ENCODE measurements at regions not wholly inside any gene's neighbourhood (a gene's known extent, or its start where the extent isn't known, plus 50 kb on each side); places are given as distances from the start of the nearest gene placed in this dataset.

DNA sequence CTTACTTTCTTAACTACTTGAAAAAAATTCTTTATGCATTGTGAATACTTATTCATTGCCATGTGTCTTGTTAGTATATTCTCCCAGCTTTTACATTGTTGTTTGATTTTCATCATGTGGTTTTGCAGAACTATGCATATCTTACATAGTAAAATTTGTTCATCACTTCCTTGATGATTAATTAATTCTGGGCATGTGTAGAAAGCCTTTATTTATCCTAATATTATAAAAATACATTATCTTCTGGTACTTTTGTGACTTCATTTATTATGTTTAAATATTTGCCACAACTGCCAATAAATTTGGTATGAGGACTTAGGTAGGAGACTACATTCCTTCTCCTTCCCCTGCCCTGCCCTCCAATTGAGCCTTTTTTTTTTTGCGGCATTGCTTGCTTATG lies 166.0 kb upstream of the ZNF32 start:
- ATAC-seq (no peak), DNase-seq (ENCODE audit: low spot score) (no peak)

DNA sequence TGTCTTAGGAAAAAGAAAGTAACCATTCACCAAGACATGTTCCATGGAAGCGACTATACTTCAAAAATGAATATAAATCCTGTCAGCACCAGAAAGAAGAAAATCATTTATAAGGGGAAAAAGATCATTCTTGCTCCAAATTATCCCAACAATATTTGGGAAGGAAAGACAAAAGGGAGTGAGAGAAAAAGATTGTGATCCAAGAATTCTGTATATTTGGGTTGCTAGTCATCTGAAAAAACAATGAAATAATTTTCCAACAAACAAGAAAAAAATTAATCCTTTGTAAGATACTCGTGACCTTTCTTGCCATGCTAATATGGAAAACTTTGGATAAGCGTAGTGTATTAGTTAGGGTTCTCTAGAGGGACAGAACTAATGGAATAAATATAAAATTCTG lies 163.2 kb upstream of the ZNF32 start:
- no peak for ATAC-seq
- no peak for DNase-seq (ENCODE audit: low spot score)

DNA sequence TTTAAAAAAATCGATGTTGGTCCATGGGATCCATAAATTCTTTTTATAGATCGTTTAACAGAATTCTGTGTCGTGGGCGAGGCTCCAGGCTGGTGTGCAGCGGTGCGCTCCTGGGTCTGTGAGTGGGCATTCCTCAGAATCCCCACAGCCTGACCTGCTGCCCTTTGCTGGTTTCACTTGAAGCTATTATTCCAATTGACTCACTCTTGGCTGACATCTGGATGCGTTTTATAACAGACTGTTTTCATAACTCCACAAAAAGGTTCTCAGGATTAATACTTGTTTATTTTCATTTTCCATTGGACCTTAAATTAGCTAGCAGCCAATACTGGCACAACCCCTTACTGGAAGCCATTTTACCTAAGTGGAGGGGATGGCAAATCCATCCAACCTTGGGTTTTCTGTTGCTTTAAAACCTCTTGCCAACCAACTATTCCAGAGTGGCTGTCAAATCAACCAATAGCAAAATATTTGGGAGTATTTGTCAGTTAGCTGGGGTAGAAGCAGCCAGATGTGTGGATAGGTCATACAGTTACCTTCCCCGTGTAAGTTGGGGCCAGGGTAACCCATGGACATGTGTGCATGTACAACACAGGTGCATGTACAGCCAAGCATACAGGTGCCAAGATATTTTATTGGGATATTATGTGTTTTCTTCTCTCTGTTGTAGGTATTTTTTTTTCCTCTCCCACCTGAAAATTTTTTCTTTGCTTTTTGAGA lies 160.7 kb upstream of the ZNF32 start:
- ATAC-seq, result no peak
- DNase-seq (ENCODE audit: low spot score), result no peak

DNA sequence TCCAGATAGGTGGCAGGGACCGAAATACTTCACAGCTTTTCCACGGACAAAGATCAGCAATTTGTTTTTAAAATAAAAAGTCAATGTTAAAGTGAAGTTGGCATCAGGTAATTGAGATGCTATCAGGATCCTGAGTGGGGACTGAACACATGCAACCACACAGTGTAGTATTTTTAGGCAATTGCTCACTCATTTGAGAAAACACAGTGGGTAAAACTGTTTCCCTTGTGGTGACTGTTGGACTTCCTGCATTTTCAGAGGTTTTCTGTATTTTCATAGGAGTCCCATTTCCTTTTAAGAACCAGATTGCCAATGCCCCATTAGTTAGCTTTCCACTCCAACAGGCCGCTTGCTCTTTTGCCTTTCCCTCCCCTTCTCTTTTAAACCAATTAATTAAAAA lies 159.5 kb upstream of the ZNF32 start:
- no peak for ATAC-seq

DNA sequence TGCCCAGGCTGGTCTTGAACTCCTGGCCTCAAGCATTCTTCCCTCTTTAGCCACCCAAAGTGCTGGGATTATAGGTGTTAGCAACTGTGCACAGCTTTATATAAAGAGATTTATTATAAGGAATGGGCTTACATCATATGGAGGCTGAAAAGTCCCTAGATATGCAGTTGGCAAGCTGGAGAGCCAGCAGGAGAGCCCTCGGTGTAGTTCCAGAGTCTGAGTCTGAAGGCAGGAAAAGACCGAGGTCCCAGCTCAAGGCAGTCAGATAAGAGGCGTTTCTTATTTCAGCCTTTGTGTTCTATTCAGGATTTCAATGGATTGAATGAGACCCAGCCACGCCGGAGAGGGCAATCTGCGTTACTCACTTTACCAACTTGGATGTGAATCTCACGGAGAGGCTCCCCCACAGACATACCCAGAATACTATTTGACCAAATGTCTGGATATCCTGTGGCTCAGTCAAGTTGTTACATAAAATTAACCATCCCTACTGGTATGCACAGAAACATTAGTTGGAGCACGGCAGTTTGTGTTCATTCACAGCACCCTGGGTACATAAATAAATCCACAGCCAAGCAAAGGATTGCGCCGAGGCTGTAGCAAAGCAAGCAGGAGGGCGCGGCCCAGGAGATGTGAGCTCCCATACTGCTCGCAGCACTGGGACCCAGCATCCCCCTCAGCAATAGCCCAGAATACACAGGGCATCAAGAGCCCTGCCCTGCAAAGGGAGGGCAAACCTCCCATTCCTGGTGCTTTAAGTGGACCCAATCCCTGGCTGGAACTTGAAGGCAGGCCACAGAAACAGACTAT lies 158.4 kb upstream of the ZNF32 start:
- ATAC-seq, result no peak
- no peak for DNase-seq (ENCODE audit: low spot score)

More for the DNA sequence above, 159.5 kb upstream of the ZNF32 start:
- DNase-seq (ENCODE audit: low spot score), result no peak

DNA sequence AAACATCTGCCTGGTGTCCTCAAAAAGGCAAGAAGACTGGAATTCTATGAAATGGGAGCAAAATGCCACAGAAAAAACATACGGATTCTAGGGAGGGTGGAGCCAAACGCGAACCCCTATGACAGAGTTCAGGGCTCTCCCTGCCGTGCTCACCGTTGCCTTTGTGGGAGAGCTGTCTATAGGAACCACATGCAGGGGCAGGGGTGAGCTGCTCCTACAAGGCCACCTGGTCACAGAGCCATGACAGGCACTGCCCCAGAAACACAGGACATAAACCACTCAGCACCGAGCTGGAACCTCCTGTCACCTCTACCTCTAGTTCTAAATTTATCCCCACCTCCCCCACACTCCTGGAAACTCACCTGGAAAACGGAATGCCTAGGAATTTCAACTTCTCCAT lies 155.1 kb upstream of the ZNF32 start:
- ATAC-seq (no peak), DNase-seq (ENCODE audit: low spot score) (no peak)

DNA sequence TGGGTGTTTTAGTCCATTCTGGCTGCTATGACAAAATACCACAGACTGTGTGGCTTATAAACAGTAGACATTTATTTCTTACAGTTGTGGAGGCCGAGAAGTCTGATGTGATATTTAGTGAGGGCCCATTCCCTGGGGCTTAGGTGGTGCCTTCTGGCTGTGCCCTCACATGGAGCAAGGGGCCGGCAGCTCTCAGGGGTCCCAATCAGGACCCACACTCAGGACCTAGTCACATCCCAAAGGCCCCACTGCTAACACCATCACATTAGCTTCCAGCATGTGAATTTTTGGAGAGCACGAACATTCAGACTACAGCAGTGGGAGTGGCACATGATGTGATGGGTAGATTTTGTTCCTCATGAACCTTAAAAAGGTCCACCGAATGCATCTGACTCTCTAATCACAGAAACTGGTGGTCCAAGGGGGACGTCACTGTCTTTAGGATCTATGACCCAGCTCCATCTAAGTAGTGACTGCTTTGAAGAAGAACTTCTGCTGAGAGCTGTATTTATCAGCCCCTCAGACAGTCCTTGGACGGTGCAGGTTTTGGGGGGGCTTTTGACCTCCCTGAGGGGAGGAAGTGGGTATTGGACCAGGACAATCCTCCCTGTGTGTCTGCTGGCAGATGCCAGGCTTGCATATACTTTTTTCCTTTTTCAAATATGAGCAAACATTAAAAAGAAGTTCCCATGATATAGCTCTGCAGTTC lies 154.5 kb upstream of the ZNF32 start:
- DNase-seq (ENCODE audit: low spot score) (no peak), ATAC-seq (no peak)

DNA sequence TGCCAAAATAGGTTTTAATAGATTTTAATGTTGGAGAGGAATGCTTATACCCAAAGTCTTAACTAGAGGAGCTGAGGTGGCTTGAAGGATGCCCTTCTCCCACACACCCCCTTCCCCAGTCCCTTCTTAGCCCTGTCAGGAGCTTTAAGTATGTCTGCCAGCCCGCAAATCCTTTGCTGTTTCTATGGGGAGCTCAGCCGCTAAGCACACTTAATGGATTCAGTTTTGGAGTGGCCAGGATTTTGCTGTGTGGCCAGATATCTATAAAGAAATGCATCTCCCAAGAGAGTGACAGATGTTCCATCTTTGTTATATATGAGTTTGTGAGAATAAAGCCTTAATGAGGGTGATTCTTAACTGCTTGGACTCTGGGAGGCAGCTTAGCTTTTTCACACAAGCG lies 152.9 kb upstream of the ZNF32 start:
- DNase-seq (ENCODE audit: low spot score), result no peak
- ATAC-seq, result no peak

DNA sequence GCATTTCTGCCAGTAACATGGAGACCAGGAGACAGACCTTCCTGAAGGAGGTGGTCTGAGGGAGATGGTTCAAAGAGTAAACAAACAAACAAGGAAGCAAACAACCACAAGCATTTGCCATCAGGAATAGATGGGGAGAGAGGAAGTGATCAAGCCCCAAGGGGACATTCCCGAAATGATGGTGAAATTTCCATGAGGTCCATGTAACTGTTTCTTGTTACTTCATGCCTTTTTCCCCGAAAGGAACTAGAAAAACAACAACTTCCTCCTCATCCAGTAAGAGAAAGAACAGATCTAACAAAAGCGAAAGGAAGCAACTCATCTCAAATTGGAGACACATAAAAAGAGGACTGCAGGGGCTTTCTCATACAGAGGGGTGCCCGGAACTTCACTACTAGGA lies 152.5 kb upstream of the ZNF32 start:
- DNase-seq (ENCODE audit: low spot score) (no peak), ATAC-seq (no peak)

DNA sequence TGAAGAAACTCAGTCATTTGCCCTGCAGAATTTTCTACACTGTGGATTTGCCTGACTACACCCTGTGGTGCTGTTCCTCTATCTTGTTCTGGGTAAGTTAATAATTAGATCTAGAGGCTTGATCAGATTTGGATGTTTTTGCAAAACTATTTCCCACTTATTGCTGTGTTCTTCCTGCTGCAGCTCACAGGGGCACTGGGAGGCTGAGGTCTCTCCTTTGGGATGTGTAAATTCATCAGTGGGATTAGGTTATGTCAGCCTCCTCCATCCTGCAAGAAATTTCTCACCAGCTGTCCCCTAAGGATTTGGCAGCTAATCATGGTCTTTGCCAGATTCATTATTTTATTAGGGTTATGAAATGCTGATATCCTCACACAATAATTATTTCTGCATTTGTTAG lies 148.1 kb upstream of the ZNF32 start:
- no peak for DNase-seq (ENCODE audit: low spot score)
- ATAC-seq, result peak; percentile 32

DNA sequence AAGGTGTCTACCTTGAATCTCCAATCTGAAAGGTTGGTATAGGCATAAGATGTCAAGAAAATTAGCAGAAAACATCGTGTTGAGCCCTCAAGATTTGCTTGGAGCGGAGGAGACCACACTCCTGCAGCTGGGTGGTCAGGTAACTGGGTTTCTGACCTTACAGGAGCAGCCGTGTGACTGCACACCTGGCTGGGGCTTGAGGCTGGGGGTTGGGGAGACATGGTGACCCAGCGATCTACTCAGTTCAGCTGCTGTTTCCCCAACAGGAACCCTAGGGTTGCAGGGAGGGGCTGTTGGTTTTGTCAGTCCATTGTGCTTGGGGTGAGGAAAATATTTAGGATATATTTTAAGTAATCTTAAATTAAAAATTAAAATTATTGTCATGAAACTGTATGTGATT lies 147.0 kb upstream of the ZNF32 start:
- ATAC-seq, result no peak

DNA sequence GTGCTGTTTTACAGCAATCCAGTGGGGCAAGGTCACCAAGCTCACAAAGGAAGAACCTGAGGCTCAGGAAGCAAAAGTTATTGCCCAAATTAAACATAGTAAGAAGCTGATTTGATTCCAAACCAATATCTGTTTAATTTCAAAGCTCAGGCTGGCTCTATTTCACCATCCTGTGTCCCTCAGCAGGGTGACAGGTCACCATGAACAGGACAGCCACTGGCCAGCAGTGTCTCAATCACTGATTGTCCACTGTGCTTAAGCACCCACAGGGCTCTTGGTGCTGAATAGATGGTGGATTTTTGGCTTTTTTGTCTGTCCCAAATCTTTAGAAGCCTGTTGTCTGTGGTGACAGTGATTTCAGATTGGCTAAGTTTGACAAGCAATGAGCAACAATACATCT lies 146.4 kb upstream of the ZNF32 start:
- peak; percentile 86 for ATAC-seq
- peak; percentile 57 for DNase-seq (ENCODE audit: low spot score)

More for the DNA sequence above, 147.0 kb upstream of the ZNF32 start:
- no peak for DNase-seq (ENCODE audit: low spot score)

DNA sequence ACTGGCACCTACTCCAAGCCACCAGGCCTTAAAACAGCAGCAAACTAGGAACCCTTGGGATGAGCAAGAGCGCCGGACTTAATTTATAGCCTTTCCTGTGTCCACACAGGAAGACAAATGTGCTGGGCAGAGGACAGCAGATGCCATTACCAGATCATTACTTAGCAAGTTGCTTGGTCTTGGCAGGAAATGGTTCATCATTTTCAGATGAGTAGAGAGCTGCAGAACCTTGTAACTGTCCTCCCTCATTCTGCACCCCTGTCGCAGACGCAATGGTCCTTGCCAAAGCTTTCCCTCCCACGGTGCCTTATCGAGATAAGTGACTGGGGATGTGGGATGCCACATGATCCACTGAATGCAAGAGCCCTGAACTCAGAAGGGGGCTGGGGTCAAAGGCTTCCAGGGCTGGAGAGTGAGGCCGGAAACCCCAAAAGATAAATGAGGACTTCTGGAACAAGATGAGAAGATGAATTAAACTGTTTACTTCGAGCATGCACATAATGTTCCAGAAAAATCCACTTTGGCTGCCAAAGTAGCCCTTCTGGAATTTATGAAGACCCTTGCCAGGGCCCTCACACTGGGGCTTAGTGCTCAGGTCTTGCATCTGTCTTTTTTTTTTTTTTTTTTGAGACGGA lies 145.6 kb upstream of the ZNF32 start:
- no peak for DNase-seq (ENCODE audit: low spot score)
- peak; percentile 37 for ATAC-seq

DNA sequence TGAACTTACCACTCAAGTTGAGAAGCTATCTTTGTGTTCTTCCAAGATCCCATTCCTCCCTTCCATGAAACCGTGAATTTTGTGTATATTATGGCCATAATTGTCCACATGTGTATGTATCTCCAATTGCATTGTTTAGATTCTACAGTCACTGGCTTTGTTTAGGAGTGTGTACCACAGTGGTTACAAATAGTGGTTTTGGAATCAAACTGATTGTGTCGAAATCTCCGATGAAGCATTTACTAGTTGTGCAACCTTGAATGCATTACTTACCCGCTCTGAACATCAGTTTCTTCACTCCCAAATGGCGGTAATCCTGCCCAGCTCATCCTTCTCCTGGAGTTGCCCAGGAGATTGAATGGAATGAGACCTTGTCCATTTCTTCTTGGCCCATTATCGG lies 145.0 kb upstream of the ZNF32 start:
- no peak for DNase-seq (ENCODE audit: low spot score)
- ATAC-seq, result peak; percentile 58

DNA sequence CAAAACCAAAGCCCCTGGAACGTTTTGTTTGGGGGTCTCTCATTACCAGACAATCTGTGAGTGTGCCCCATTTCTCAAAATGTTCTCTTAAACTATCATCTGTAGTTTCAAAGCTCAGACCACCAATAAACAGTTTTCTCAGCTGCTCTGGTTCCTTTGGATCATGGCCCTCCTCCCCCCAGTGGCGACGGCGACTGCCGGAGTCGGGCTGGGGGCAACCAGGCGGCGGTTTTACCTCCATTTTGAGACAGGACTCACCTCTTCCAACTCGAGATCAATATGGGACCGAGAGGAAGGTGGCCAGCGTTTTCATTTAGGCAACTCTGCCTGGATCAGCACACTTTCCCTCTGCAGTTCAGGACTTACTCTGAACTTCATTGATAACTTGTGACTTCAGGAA lies 141.5 kb upstream of the ZNF32 start:
- ATAC-seq (no peak), DNase-seq (ENCODE audit: low spot score) (no peak)

DNA sequence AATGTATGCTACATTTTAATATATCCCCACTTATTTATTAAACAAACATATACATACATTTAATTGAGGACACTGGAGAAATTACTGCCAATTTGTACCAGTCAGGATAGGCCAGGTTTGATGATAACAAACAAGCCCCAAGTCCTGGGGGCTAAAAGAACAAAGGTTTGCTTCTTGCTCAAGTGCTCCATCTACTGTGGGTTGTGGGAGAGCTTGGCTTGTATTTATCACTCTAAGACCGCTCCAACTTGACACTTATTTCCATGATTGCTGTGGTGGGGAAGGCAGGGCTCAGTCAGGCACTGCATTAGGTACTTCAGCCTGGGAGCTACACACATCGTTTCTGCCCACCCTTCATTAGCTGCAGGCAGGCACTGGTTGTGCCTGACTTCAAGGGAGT lies 136.6 kb upstream of the ZNF32 start:
- ATAC-seq, result peak; percentile 58

DNA sequence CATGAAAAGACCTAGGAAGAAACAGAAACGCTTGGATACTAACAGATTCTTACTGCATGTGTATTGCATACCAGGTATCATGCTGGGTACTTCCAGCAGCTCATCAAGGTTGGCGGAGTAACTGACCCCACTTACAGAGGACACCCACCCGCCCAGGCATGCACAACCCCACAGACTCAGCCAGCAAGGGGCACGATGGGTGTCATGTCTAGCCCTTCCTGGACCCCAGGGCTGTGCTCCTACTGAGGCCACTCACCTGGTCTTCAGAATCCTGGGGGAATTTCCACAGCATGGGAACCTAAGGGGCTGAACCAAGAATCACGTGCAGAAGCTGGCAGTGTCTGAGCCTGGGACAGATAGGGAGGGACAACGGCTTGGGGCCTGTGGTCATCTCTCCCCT lies 134.1 kb upstream of the ZNF32 start:
- no peak for ATAC-seq
- no peak for DNase-seq (ENCODE audit: low spot score)

More for the DNA sequence above, 136.6 kb upstream of the ZNF32 start:
- no peak for DNase-seq (ENCODE audit: low spot score)

DNA sequence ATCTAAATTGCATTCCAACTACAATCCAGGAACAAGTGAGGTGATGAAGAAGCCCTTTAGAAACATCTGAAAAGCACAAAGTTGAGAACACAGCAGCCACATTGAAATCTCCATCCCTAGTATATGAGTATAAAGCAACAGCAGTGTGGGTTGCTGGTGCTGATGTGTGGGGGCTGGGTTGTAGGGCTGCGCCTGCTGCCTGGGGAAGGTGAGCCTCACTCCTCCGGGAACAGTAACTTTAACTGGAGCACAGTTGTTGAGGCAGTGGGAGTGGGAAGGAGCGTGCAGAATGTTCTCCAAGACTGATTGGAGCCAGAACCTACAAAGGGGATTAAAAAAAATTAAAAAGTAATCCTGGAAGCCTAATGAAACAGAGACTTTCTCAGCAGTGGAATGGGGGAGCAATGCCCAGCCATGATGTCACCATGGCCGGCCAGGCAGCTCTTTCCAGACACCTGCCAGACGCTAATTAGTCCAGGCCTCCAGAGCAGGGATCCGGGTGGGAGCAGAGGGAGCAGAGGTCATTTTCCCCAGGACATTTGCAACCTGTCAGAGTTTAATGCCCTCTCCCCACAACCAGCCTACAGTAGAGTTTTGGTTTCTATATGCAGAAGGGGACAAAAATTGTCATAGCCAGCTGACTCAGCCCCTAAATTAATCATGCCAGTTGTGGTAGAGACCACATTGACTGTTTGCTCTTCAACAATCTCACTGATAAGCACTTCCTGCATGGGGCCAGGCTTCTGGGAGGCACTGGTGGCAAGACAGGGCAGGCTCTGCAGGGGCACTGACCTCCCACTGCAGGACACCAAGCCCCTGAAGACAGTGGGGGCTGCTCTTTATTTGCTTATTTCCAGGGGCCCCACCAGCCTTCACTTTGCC lies 133.0 kb upstream of the ZNF32 start:
- DNase-seq (ENCODE audit: low spot score) (no peak), ATAC-seq (no peak)

DNA sequence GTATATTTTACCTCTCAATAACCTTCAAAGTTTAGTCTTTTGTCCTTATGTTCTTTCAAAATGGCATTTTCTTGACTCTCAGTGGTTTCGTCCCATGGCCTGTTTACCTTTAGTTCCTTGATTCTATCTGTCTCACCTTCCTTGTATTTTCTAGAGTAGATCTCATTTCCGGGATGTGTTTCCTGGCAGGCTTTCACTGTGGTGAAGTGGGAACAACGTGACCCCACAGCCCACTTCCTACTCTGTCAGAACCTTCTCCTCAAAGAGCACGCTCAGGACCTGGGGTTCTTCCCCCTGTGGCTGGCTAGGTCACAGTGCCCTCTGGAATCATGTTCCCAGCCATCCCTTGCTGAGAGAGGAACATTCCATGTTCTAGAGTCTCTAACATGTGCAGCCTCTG lies 129.9 kb upstream of the ZNF32 start:
- no peak for ATAC-seq
- DNase-seq (ENCODE audit: low spot score), result no peak

DNA sequence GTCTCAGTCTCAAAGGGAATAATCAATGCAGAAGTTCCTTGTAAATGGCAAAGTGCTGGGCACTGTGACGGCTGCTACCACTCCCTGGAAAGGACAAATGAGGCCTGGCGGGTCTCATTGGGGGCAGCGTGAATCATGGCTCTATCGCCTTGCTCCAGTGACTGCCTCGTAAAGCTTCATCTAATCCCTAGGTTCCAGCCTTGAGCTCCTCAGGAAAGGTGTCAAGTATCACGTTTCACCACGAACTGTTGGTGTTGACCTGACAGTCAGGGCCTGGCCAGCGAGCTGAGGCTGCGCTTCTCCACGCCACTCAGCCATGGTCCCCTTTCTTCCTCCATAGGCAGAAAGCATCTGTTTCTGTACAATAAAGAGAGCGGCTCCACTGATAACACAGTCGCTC lies 126.7 kb upstream of the ZNF32 start:
- ATAC-seq (no peak), DNase-seq (ENCODE audit: low spot score) (no peak)

All from left lobe of liver (tissue), 2 donors.